Lower leg skin (tissue), 3 donors: ENCODE measurements at regions not wholly inside any gene's neighbourhood (a gene's known extent, or its start where the extent isn't known, plus 50 kb on each side); places are given as distances from the start of the nearest gene placed in this dataset.

ENCODE experiments used
- CTCF ChIP-seq, 3 donors: fragments of 450-650 bp; IDR thresholded peaks; one replicate each; pipeline ENCODE4 v1.5.1; 2016; ENCODE audit warnings: antibody characterized with exemption in 3 of 3, mild to moderate bottlenecking in 3 of 3, moderate library complexity in 2 of 3
- POLR2A ChIP-seq, 2 donors: fragments of 450-650 bp; IDR thresholded peaks; one replicate each; pipeline ENCODE4 v1.6.1; 2016 to 2017; ENCODE audit warnings: antibody characterized with exemption in 2 of 2, mild to moderate bottlenecking in 1 of 2, moderate library complexity in 1 of 2

GRCh38 chr2:136219341-136219740, 101.4 kb upstream of the CXCR4 start:
- TF ChIP-seq CTCF (IDR thresholded peaks at IDR 0.05) (no peak), POLR2A (IDR thresholded peaks at IDR 0.05) (no peak)
